ENCODE measurements at regions not wholly inside any gene's neighbourhood (a gene's known extent, or its start where the extent isn't known, plus 50 kb on each side); places are given as distances from the start of the nearest gene placed in this dataset.

DNA sequence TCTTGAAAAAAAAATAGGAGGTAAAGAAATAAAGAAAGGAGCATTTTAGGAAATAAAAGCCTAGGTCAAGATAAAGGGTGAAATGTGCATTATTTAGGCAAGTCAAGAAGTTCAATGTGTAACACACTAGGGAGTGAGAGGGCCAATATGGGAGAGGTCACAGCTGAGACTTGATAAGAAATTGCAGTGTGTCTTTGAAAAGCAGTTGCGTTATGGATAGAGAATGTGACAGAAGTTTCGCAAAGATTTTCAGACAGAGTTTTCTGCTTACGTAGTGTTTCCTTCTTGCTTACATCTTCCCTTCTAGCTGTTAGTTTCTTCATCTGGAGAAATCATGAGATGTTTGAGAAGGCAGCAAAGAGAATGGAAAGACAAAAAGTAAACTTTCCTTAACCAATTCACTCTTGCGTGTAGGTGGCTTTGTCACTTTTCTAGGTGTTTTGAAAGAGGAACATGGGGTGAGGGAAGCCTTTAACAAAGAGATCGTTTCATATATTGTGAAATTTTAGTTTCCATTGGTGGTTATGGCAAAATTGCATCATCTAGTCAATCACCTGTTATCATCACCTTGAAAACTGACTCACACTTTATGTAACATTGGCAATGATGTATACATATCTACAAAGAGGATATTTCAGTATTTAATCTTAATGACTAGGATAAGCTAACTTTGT, 975.5 kb downstream of the OLFM4 start:
- TF ChIP-seq SNAI2 (CRISPR knock-in tag; IDR thresholded peaks at IDR 0.05) (no peak), CSDC2 (CRISPR knock-in tag; IDR thresholded peaks at IDR 0.05) (no peak), ZFP3 (CRISPR knock-in tag; IDR thresholded peaks at IDR 0.05) (no peak), ESRRG (CRISPR knock-in tag; IDR thresholded peaks at IDR 0.05) (no peak), ZFP30 (CRISPR knock-in tag; IDR thresholded peaks at IDR 0.05) (no peak), ZC3H10 (CRISPR knock-in tag; IDR thresholded peaks at IDR 0.05) (no peak), GLIS3 (CRISPR knock-in tag; IDR thresholded peaks at IDR 0.05) (no peak), PPARA (CRISPR knock-in tag; IDR thresholded peaks at IDR 0.05; ENCODE audit: borderline replicate concordance) (no peak), TOX (CRISPR knock-in tag; IDR thresholded peaks at IDR 0.05; ENCODE audit: borderline replicate concordance) (no peak), OSR1 (CRISPR knock-in tag; IDR thresholded peaks at IDR 0.05) (no peak), ZNF8 (CRISPR knock-in tag; IDR thresholded peaks at IDR 0.05) (no peak)
- TF ChIP-seq, protein P1, sequence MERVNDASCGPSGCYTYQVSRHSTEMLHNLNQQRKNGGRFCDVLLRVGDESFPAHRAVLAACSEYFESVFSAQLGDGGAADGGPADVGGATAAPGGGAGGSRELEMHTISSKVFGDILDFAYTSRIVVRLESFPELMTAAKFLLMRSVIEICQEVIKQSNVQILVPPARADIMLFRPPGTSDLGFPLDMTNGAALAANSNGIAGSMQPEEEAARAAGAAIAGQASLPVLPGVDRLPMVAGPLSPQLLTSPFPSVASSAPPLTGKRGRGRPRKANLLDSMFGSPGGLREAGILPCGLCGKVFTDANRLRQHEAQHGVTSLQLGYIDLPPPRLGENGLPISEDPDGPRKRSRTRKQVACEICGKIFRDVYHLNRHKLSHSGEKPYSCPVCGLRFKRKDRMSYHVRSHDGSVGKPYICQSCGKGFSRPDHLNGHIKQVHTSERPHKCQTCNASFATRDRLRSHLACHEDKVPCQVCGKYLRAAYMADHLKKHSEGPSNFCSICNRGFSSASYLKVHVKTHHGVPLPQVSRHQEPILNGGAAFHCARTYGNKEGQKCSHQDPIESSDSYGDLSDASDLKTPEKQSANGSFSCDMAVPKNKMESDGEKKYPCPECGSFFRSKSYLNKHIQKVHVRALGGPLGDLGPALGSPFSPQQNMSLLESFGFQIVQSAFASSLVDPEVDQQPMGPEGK (CRISPR knock-in tag; IDR thresholded peaks at IDR 0.05; ENCODE audit: borderline replicate concordance): no peak
- ATAC-seq: no peak

DNA sequence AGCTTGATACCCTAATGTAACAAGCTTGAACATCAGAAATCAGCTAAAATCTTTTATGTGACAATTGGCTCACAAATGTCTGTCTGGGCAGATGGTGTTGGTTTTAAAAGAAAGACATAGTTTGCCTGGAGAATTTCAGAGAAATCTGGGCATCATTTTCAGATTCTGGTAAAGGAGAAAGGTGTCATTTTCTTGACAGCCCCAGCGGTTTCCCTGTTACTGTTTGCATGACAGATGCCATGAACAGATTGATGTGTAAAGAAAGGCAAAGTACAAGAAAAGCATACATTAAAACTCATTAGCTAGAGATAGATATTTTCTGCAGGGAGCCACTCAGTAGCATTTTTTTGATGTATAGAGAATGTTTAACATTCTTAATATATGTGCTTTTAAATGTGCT, 987.9 kb downstream of the OLFM4 start:
- ATAC-seq: no peak
- no peak for TF ChIP-seq ZNF8 (CRISPR knock-in tag; IDR thresholded peaks at IDR 0.05)
- no peak for TF ChIP-seq ZFP30 (CRISPR knock-in tag; IDR thresholded peaks at IDR 0.05)
- TF ChIP-seq, protein P1 (CRISPR knock-in tag; IDR thresholded peaks at IDR 0.05; ENCODE audit: borderline replicate concordance): no peak
- TF ChIP-seq PPARA (CRISPR knock-in tag; IDR thresholded peaks at IDR 0.05; ENCODE audit: borderline replicate concordance): no peak
- no peak for TF ChIP-seq CSRNP3 (CRISPR knock-in tag; IDR thresholded peaks at IDR 0.05)
- TF ChIP-seq TOX (CRISPR knock-in tag; IDR thresholded peaks at IDR 0.05; ENCODE audit: borderline replicate concordance): no peak
- no peak for TF ChIP-seq ISL1 (CRISPR knock-in tag; IDR thresholded peaks at IDR 0.05)
- TF ChIP-seq CSDC2 (CRISPR knock-in tag; IDR thresholded peaks at IDR 0.05): no peak
- TF ChIP-seq OSR1 (CRISPR knock-in tag; IDR thresholded peaks at IDR 0.05): no peak
- TF ChIP-seq, protein P2, sequence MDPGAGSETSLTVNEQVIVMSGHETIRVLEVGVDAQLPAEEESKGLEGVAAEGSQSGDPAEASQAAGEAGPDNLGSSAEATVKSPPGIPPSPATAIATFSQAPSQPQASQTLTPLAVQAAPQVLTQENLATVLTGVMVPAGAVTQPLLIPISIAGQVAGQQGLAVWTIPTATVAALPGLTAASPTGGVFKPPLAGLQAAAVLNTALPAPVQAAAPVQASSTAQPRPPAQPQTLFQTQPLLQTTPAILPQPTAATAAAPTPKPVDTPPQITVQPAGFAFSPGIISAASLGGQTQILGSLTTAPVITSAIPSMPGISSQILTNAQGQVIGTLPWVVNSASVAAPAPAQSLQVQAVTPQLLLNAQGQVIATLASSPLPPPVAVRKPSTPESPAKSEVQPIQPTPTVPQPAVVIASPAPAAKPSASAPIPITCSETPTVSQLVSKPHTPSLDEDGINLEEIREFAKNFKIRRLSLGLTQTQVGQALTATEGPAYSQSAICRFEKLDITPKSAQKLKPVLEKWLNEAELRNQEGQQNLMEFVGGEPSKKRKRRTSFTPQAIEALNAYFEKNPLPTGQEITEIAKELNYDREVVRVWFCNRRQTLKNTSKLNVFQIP (CRISPR knock-in tag; IDR thresholded peaks at IDR 0.05; ENCODE audit: borderline replicate concordance, low read depth): no peak
- no peak for TF ChIP-seq ZNF565 (CRISPR knock-in tag; conservative IDR thresholded peaks at IDR 0.05; ENCODE audit: low read depth)

DNA sequence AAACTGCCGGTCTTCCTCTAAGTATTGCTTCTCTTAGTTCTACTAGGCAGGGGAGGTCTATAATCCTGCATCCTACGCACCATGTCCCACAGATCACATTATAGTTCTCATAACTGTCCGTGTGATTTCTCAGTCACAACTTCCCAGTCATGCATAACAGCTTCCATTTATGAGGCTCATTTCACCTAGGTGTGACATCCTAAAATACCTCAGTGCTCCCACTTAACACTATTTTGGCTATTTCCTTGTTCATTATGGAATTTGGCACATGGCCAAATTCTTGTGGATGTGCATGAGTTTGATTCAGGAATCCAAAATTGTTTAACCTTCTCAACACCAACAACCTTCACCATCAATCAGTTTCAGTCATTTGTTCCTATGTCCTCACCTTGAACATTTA, 989.9 kb downstream of the OLFM4 start:
- ATAC-seq: no peak
- TF ChIP-seq ZNF8 (CRISPR knock-in tag; IDR thresholded peaks at IDR 0.05) (no peak), ZNF70 (CRISPR knock-in tag; IDR thresholded peaks at IDR 0.05) (no peak), RARB (CRISPR knock-in tag; IDR thresholded peaks at IDR 0.05) (no peak), BACH2 (CRISPR knock-in tag; IDR thresholded peaks at IDR 0.05; ENCODE audit: borderline replicate concordance) (no peak), SNAI2 (CRISPR knock-in tag; IDR thresholded peaks at IDR 0.05) (no peak), ZFP30 (CRISPR knock-in tag; IDR thresholded peaks at IDR 0.05) (no peak), PPARA (CRISPR knock-in tag; IDR thresholded peaks at IDR 0.05; ENCODE audit: borderline replicate concordance) (no peak), ZNF565 (CRISPR knock-in tag; conservative IDR thresholded peaks at IDR 0.05; ENCODE audit: low read depth) (no peak), CSRNP3 (CRISPR knock-in tag; IDR thresholded peaks at IDR 0.05) (no peak), OSR1 (CRISPR knock-in tag; IDR thresholded peaks at IDR 0.05) (no peak), TCF4 (CRISPR knock-in tag; IDR thresholded peaks at IDR 0.05; ENCODE audit: borderline replicate concordance) (no peak), ESRRG (CRISPR knock-in tag; IDR thresholded peaks at IDR 0.05) (no peak), TSHZ2 (CRISPR knock-in tag; IDR thresholded peaks at IDR 0.05) (no peak), TOX (CRISPR knock-in tag; IDR thresholded peaks at IDR 0.05; ENCODE audit: borderline replicate concordance) (no peak), GLIS3 (CRISPR knock-in tag; IDR thresholded peaks at IDR 0.05) (no peak)
- TF ChIP-seq, protein P3, sequence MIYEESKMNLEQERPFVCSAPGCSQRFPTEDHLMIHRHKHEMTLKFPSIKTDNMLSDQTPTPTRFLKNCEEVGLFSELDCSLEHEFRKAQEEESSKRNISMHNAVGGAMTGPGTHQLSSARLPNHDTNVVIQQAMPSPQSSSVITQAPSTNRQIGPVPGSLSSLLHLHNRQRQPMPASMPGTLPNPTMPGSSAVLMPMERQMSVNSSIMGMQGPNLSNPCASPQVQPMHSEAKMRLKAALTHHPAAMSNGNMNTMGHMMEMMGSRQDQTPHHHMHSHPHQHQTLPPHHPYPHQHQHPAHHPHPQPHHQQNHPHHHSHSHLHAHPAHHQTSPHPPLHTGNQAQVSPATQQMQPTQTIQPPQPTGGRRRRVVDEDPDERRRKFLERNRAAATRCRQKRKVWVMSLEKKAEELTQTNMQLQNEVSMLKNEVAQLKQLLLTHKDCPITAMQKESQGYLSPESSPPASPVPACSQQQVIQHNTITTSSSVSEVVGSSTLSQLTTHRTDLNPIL (CRISPR knock-in tag; IDR thresholded peaks at IDR 0.05; ENCODE audit: low read depth): no peak
